Progenitor cell of endocrine pancreas (in vitro differentiated cells): ENCODE measurements at regions not wholly inside any gene's neighbourhood (a gene's known extent, or its start where the extent isn't known, plus 50 kb on each side); places are given as distances from the start of the nearest gene placed in this dataset.

Experiments used
- DNase-seq: peaks from one replicate; pipeline ENCODE4 v3.0.0; 2021; ENCODE audit warnings: low spot score; ENCODE audit not compliant: unreplicated experiment
- H3K27ac Mint-ChIP-seq: 2 replicates; pipeline ENCODE4 v1.8.0; 2021; ENCODE audit warnings: mild to moderate bottlenecking, moderate library complexity, mixed read lengths
- H3K27me3 Mint-ChIP-seq: 2 replicates; pipeline ENCODE4 v1.8.0; 2021; ENCODE audit warnings: mixed read lengths
- H3K36me3 Mint-ChIP-seq: 2 replicates; pipeline ENCODE4 v1.8.0; 2022; ENCODE audit warnings: mixed read lengths; ENCODE audit not compliant: insufficient read depth
- H3K4me1 Mint-ChIP-seq: 2 replicates; pipeline ENCODE4 v1.8.0; 2021; ENCODE audit warnings: low read depth, mixed read lengths
- H3K4me3 Mint-ChIP-seq: 2 replicates; pipeline ENCODE4 v1.8.0; 2021; ENCODE audit warnings: low read depth, mild to moderate bottlenecking, moderate library complexity, mixed read lengths
- H3K9me3 Mint-ChIP-seq: 2 replicates; pipeline ENCODE4 v1.8.0; 2021; ENCODE audit warnings: low read depth, mixed read lengths
- CTCF ChIP-seq: fragments of 200-600 bp; sonication (generic); IDR thresholded peaks from one replicate; pipeline ENCODE4 v1.5.0; 2021; ENCODE audit warnings: antibody characterized with exemption, mild to moderate bottlenecking; ENCODE audit not compliant: unreplicated experiment

- Mint-ChIP-seq H3K4me3 (no peak overlapping the region), H3K27ac (no peak overlapping the region), H3K9me3 (no peaks in the 10 kb centered on the region), H3K27me3 (peaks cover 46% of the 10 kb centered on the region), H3K36me3 (no peaks in the 10 kb centered on the region), H3K4me1 (peaks cover 7% of the 10 kb centered on the region)
- no peak for DNase-seq
- no peak for TF ChIP-seq CTCF
These were observed 119.2 kb downstream of the ACKR3 start for GRCh38 chr2:236688563-236689392.

GRCh38 chr2:236689393-236689700 lies 119.7 kb downstream of the ACKR3 start:
- Mint-ChIP-seq H3K36me3 (no peaks in the 10 kb centered on the region), H3K4me3 (no peak overlapping the region), H3K27ac (no peak overlapping the region), H3K9me3 (no peaks in the 10 kb centered on the region), H3K4me1 (peaks cover 7% of the 10 kb centered on the region), H3K27me3 (peaks cover 42% of the 10 kb centered on the region)
- no peak for TF ChIP-seq CTCF
- DNase-seq, result no peak

GRCh38 chr2:236689981-236690380 lies 120.4 kb downstream of the ACKR3 start:
- H3K36me3 Mint-ChIP-seq, result no peaks in the 10 kb centered on the region
- no peak for TF ChIP-seq CTCF
- H3K27ac Mint-ChIP-seq, result no peak overlapping the region
- DNase-seq, result no peak
- peaks cover 5% of the 10 kb centered on the region for H3K4me1 Mint-ChIP-seq
- no peaks in the 10 kb centered on the region for H3K9me3 Mint-ChIP-seq
- H3K27me3 Mint-ChIP-seq, result peaks cover 47% of the 10 kb centered on the region
- H3K4me3 Mint-ChIP-seq, result no peak overlapping the region

GRCh38 chr2:236690726-236691125 lies 121.1 kb downstream of the ACKR3 start:
- H3K36me3 Mint-ChIP-seq, result no peaks in the 10 kb centered on the region
- no peak for DNase-seq
- H3K4me3 Mint-ChIP-seq, result no peak overlapping the region
- no peak for TF ChIP-seq CTCF
- peaks cover 5% of the 10 kb centered on the region for H3K4me1 Mint-ChIP-seq
- H3K9me3 Mint-ChIP-seq, result no peaks in the 10 kb centered on the region
- H3K27ac Mint-ChIP-seq, result no peak overlapping the region
- peaks cover 44% of the 10 kb centered on the region for H3K27me3 Mint-ChIP-seq

GRCh38 chr2:236691799-236692167 lies 122.2 kb downstream of the ACKR3 start:
- H3K27me3 Mint-ChIP-seq, result peaks cover 40% of the 10 kb centered on the region
- no peaks in the 10 kb centered on the region for H3K9me3 Mint-ChIP-seq
- no peak overlapping the region for H3K27ac Mint-ChIP-seq
- no peaks in the 10 kb centered on the region for H3K36me3 Mint-ChIP-seq
- peaks cover 5% of the 10 kb centered on the region for H3K4me1 Mint-ChIP-seq
- no peak for DNase-seq
- no peak for TF ChIP-seq CTCF
- no peak overlapping the region for H3K4me3 Mint-ChIP-seq
